IMR-90 (cell line): ENCODE measurements at regions not wholly inside any gene's neighbourhood (a gene's known extent, or its start where the extent isn't known, plus 50 kb on each side); places are given as distances from the start of the nearest gene placed in this dataset.

Experiments used
- ATAC-seq: fragments of 200-7000 bp; cut with Tn5 transposase; 2 replicates; pipeline ENCODE4 v1.9.1; 2020; ENCODE audit warnings: low read depth, mild to moderate bottlenecking, moderate library complexity
- BruUV-seq: library from RNA; stranded (reverse); fragments of 400-500 nt; replicated peaks from 2 replicates; lab custom pipeline; 2021; lab: Mats Ljungman, UMichigan
- CTCF ChIA-PET: fragments of 300-600 bp; formaldehyde crosslinking; extraction: SDS; loops from one replicate; lab custom pipeline; 2021; ENCODE audit warnings: antibody characterized with exemption; lab: Yijun Ruan, JAX
- POLR2A ChIA-PET: fragments of 300-600 bp; sonication (Branson Sonifier 250); formaldehyde crosslinking; loops from one replicate; lab custom pipeline; 2022; ENCODE audit warnings: antibody characterized with exemption; ENCODE audit not compliant: unreplicated experiment; lab: Charles Lee
- DNase-seq: peaks from one replicate; pipeline ENCODE4 v3.0.0; 2013
- H2AFZ ChIP-seq: replicated peaks from 2 replicates; pipeline ENCODE3; 2013; ENCODE audit warnings: low read length, mild to moderate bottlenecking; ENCODE audit not compliant: poor library complexity
- H2AK5ac ChIP-seq: 2 replicates; pipeline ENCODE4 v1.6.1; 2013; ENCODE audit warnings: low read depth, low read length, inconsistent platforms
- H2AK9ac ChIP-seq: replicated peaks from 2 replicates; pipeline ENCODE3; 2013; ENCODE audit warnings: mild to moderate bottlenecking, low read depth, low read length, moderate library complexity; ENCODE audit not compliant: poor library complexity
- H2BK120ac ChIP-seq: 2 replicates; pipeline ENCODE4 v1.6.1; 2013; ENCODE audit warnings: low read depth, low read length, inconsistent platforms
- H2BK15ac ChIP-seq: 3 replicates; pipeline ENCODE4 v1.6.1; 2013; ENCODE audit warnings: low read depth, low read length, inconsistent platforms
- H2BK20ac ChIP-seq: 2 replicates; pipeline ENCODE4 v1.6.1; 2013; ENCODE audit warnings: low read depth, mild to moderate bottlenecking, inconsistent platforms, low read length, moderate library complexity
- H2BK5ac ChIP-seq: 2 replicates; pipeline ENCODE4 v1.6.1; 2013; ENCODE audit warnings: mild to moderate bottlenecking, low read depth, low read length, inconsistent platforms; ENCODE audit not compliant: poor library complexity, severe bottlenecking
- H3K14ac ChIP-seq: replicated peaks from 2 replicates; pipeline ENCODE4 v1.6.1; 2013; ENCODE audit warnings: low read depth, low read length, inconsistent platforms
- H3K18ac ChIP-seq: 2 replicates; pipeline ENCODE4 v1.6.1; 2013; ENCODE audit warnings: low read depth, low read length, control low read depth
- H3K23ac ChIP-seq: 2 replicates; pipeline ENCODE4 v1.6.1; 2013; ENCODE audit warnings: low read depth, low read length, inconsistent platforms
- H3K27ac ChIP-seq: 2 replicates; pipeline ENCODE4 v1.5.1; 2013; ENCODE audit warnings: mild to moderate bottlenecking, control low read depth, low read length; ENCODE audit not compliant: insufficient read depth
- H3K27me3 ChIP-seq: 2 replicates; pipeline ENCODE4 v1.6.1; 2013; ENCODE audit warnings: low read length; ENCODE audit not compliant: control insufficient read depth, insufficient read depth
- H3K36me3 ChIP-seq: 2 replicates; pipeline ENCODE4 v1.6.1; 2013; ENCODE audit warnings: low read length, mixed read lengths; ENCODE audit not compliant: control insufficient read depth, insufficient read depth
- H3K4ac ChIP-seq: 2 replicates; pipeline ENCODE4 v1.6.1; 2013; ENCODE audit warnings: low read depth, low read length, inconsistent platforms
- H3K4me1 ChIP-seq: 2 replicates; pipeline ENCODE4 v1.6.1; 2013; ENCODE audit warnings: low read length, mixed read lengths; ENCODE audit not compliant: control insufficient read depth, insufficient read depth
- H3K4me2 ChIP-seq: 2 replicates; pipeline ENCODE4 v1.6.1; 2013; ENCODE audit warnings: low read depth, mild to moderate bottlenecking, control low read depth, low read length, moderate library complexity
- H3K4me3 ChIP-seq: 2 replicates; pipeline ENCODE4 v1.5.1; 2013; ENCODE audit warnings: low read depth, mild to moderate bottlenecking, control low read depth, low read length, moderate library complexity; ENCODE audit not compliant: insufficient read depth
- H3K56ac ChIP-seq: 2 replicates; pipeline ENCODE4 v1.6.1; 2013; ENCODE audit warnings: low read length, inconsistent platforms; ENCODE audit not compliant: insufficient read depth; ENCODE audit errors: extremely low read depth
- H3K79me1 ChIP-seq, 2 experiments: 2 replicates each; pipeline ENCODE4 v1.6.1; 2013; ENCODE audit warnings: low read length in 2 of 2, inconsistent platforms in 1 of 2, low read depth in 1 of 2
- H3K9ac ChIP-seq: 2 replicates; pipeline ENCODE4 v1.6.1; 2013; ENCODE audit warnings: low read depth, low read length, control low read depth
- H3K9me1 ChIP-seq: 2 replicates; pipeline ENCODE4 v1.6.1; 2013; ENCODE audit warnings: low read length, inconsistent platforms; ENCODE audit not compliant: insufficient read depth
- H3K9me3 ChIP-seq: 2 replicates; pipeline ENCODE4 v1.6.1; 2013; ENCODE audit warnings: low read length; ENCODE audit not compliant: control insufficient read depth, insufficient read depth
- H4K20me1 ChIP-seq: 2 replicates; pipeline ENCODE4 v1.6.1; 2013; ENCODE audit warnings: low read length, inconsistent platforms; ENCODE audit not compliant: insufficient read depth
- H4K5ac ChIP-seq: 2 replicates; pipeline ENCODE4 v1.6.1; 2013; ENCODE audit warnings: mild to moderate bottlenecking, low read depth, low read length, control low read depth
- H4K8ac ChIP-seq, 2 experiments: 2 replicates each; pipeline ENCODE4 v1.6.1; 2013; ENCODE audit warnings: low read depth in 2 of 2, low read length in 2 of 2, control low read depth in 1 of 2, inconsistent platforms in 1 of 2
- H4K91ac ChIP-seq: 2 replicates; pipeline ENCODE4 v1.6.1; 2013; ENCODE audit warnings: low read depth, low read length, inconsistent platforms; ENCODE audit not compliant: insufficient read depth
- BHLHE40 ChIP-seq: fragments of 150-350 bp; IDR thresholded peaks from 2 replicates; pipeline ENCODE4 v1.6.1; 2016; ENCODE audit warnings: mild to moderate bottlenecking, low read depth, low read length
- CEBPB ChIP-seq: IDR thresholded peaks from 2 replicates; pipeline ENCODE4 v1.6.1; 2012; ENCODE audit warnings: low read depth, low read length, improper control_type of control experiment
- CHD1 ChIP-seq: IDR thresholded peaks from 2 replicates; pipeline ENCODE4 v1.6.1; 2012; ENCODE audit warnings: low read depth, low read length, improper control_type of control experiment
- CTCF ChIP-seq: conservative IDR thresholded peaks from 2 replicates; pipeline ENCODE4 v1.5.1; 2012; ENCODE audit warnings: mild to moderate bottlenecking, low read depth, low read length, improper control_type of control experiment
- FOS ChIP-seq: fragments of 150-350 bp; IDR thresholded peaks from 2 replicates; pipeline ENCODE4 v1.6.1; 2016; ENCODE audit warnings: low read depth, low read length
- MAFK ChIP-seq: IDR thresholded peaks from 2 replicates; pipeline ENCODE4 v1.6.1; 2012; ENCODE audit warnings: low read depth, low read length, improper control_type of control experiment
- MAZ ChIP-seq: IDR thresholded peaks from 2 replicates; pipeline ENCODE4 v1.6.1; 2012; ENCODE audit warnings: low read depth, mild to moderate bottlenecking, low read length, improper control_type of control experiment, moderate library complexity, borderline replicate concordance
- MXI1 ChIP-seq: IDR thresholded peaks from 2 replicates; pipeline ENCODE4 v1.6.1; 2012; ENCODE audit warnings: low read depth, mild to moderate bottlenecking, low read length, moderate library complexity, borderline replicate concordance
- NFE2L2 ChIP-seq: fragments of 150-350 bp; IDR thresholded peaks from 2 replicates; pipeline ENCODE4 v1.6.1; 2016; ENCODE audit warnings: low read depth, mild to moderate bottlenecking, low read length
- POLR2A ChIP-seq: IDR thresholded peaks from 2 replicates; pipeline ENCODE4 v1.6.1; 2012; ENCODE audit warnings: mild to moderate bottlenecking, low read depth, low read length
- RAD21 ChIP-seq: IDR thresholded peaks from 2 replicates; pipeline ENCODE4 v1.6.1; 2012; ENCODE audit warnings: low read length, improper control_type of control experiment
- RCOR1 ChIP-seq: IDR thresholded peaks from 2 replicates; pipeline ENCODE4 v1.6.1; 2012; ENCODE audit warnings: mild to moderate bottlenecking, low read length, improper control_type of control experiment; ENCODE audit not compliant: insufficient replicate concordance
- RFX5 ChIP-seq: IDR thresholded peaks from 2 replicates; pipeline ENCODE4 v1.8.0; 2012; ENCODE audit warnings: low read depth, mild to moderate bottlenecking, low read length, moderate library complexity
- SMC3 ChIP-seq: fragments of 150-350 bp; IDR thresholded peaks from 2 replicates; pipeline ENCODE4 v1.6.1; 2016; ENCODE audit warnings: low read depth, mild to moderate bottlenecking, antibody characterized with exemption, low read length, moderate library complexity
- WGBS, 2 experiments: methylation state at CpG; one replicate each; pipeline versions ENCODE4 v1.1.5 to v1.1.7; 2013; ENCODE audit warnings: missing lambda C conversion rate in 2 of 2; ENCODE audit not compliant: insufficient read length in 1 of 2; ENCODE audit errors: extremely low coverage in 2 of 2; 5-methylcytosine and 5-hydroxymethylcytosine counted together
- dilution Hi-C: fragments of 300-500 bp; cut with HindIII; formaldehyde crosslinking; loops from one replicate; pipeline ENCODE4 v1.14.3; 2018; ENCODE audit warnings: low sequenced_read_pairs; ENCODE audit not compliant: unreplicated experiment
- in situ Hi-C: fragments of 300-500 bp; cut with MboI; formaldehyde crosslinking; loops from 3 replicates; pipeline ENCODE4 v1.14.3; 2019; ENCODE audit warnings: low sequenced_read_pairs, inconsistent platforms, mixed read lengths
- intact Hi-C: fragments of 100-400 bp; cut with micrococcal nuclease; formaldehyde crosslinking; loops from 2 replicates; pipeline ENCODE4 v1.10.0; 2022
- TF ChIP-seq, protein P1 (sequence below): fragments of 150-350 bp; IDR thresholded peaks from 2 replicates; pipeline ENCODE4 v1.6.1; 2017; ENCODE audit warnings: mild to moderate bottlenecking, antibody characterized with exemption, low read length, low read depth

GRCh38 chr9:117595650-117596049 is 108.6 kb upstream of the TLR4 start:
- no peak overlapping the region for H2BK15ac ChIP-seq
- H3K18ac ChIP-seq: no peak overlapping the region
- H3K4ac ChIP-seq: no peak overlapping the region
- DNase-seq: no peak
- WGBS, 2 experiments: no CpG with 5 or more reads among the region's 3 CpGs
- H4K20me1 ChIP-seq: no peaks in the 10 kb centered on the region
- no peak overlapping the region for H2BK120ac ChIP-seq
- no peaks in the 10 kb centered on the region for H3K27me3 ChIP-seq
- CTCF ChIA-PET: no interaction called here
- no peak overlapping the region for H4K8ac ChIP-seq
- no peak overlapping the region for H2BK5ac ChIP-seq
- no peak overlapping the region for H3K4me3 ChIP-seq
- H4K91ac ChIP-seq: no peak overlapping the region
- TF ChIP-seq RFX5: no peak
- no peak for TF ChIP-seq RAD21
- no peak for TF ChIP-seq MAFK
- TF ChIP-seq MXI1: no peak
- no peak for TF ChIP-seq BHLHE40
- TF ChIP-seq CTCF: no peak
- no peak for TF ChIP-seq FOS
- no peak for TF ChIP-seq SMC3
- no peak for TF ChIP-seq POLR2A
- TF ChIP-seq CHD1: no peak
- TF ChIP-seq NFE2L2: no peak
- no peak for TF ChIP-seq CEBPB
- TF ChIP-seq, protein P1, sequence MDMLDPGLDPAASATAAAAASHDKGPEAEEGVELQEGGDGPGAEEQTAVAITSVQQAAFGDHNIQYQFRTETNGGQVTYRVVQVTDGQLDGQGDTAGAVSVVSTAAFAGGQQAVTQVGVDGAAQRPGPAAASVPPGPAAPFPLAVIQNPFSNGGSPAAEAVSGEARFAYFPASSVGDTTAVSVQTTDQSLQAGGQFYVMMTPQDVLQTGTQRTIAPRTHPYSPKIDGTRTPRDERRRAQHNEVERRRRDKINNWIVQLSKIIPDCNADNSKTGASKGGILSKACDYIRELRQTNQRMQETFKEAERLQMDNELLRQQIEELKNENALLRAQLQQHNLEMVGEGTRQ: no peak
- TF ChIP-seq RCOR1: no peak
- TF ChIP-seq MAZ: no peak
- H3K56ac ChIP-seq: no peak overlapping the region
- no peaks in the 10 kb centered on the region for H3K4me1 ChIP-seq
- H3K4me2 ChIP-seq: no peak overlapping the region
- ATAC-seq: no peak
- intact Hi-C loops (no loop called here), dilution Hi-C loops (no loop called here), in situ Hi-C loops (no loop called here)
- no peak overlapping the region for H3K9ac ChIP-seq
- H2AK5ac ChIP-seq: no peak overlapping the region
- H3K79me1 ChIP-seq: no peaks in the 10 kb centered on the region
- H3K36me3 ChIP-seq: no peaks in the 10 kb centered on the region
- peaks cover 21% of the 10 kb centered on the region for H3K9me3 ChIP-seq
- BruUV-seq: no TSS peak
- no peak overlapping the region for H3K23ac ChIP-seq
- no peaks in the 10 kb centered on the region for H3K9me1 ChIP-seq
- H2AFZ ChIP-seq: no peak overlapping the region
- H2AK9ac ChIP-seq: no peak overlapping the region
- H3K27ac ChIP-seq: no peak overlapping the region
- no peak overlapping the region for H3K14ac ChIP-seq
- H4K5ac ChIP-seq: no peak overlapping the region
- H2BK20ac ChIP-seq: no peak overlapping the region
- POLR2A ChIA-PET: no interaction called here
